ENCODE measurements at regions not wholly inside any gene's neighbourhood (a gene's known extent, or its start where the extent isn't known, plus 50 kb on each side); places are given as distances from the start of the nearest gene placed in this dataset.

GRCh38 chr22:48954781-48955311 lies 872.8 kb downstream of the BRD1 start:
- in situ Hi-C loops (cut with HindIII; ENCODE audit: low sequenced_read_pairs) = no loop called here
- TF ChIP-seq, protein P1, sequence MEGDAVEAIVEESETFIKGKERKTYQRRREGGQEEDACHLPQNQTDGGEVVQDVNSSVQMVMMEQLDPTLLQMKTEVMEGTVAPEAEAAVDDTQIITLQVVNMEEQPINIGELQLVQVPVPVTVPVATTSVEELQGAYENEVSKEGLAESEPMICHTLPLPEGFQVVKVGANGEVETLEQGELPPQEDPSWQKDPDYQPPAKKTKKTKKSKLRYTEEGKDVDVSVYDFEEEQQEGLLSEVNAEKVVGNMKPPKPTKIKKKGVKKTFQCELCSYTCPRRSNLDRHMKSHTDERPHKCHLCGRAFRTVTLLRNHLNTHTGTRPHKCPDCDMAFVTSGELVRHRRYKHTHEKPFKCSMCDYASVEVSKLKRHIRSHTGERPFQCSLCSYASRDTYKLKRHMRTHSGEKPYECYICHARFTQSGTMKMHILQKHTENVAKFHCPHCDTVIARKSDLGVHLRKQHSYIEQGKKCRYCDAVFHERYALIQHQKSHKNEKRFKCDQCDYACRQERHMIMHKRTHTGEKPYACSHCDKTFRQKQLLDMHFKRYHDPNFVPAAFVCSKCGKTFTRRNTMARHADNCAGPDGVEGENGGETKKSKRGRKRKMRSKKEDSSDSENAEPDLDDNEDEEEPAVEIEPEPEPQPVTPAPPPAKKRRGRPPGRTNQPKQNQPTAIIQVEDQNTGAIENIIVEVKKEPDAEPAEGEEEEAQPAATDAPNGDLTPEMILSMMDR (IDR thresholded peaks at IDR 0.05; ENCODE audit: low read depth, low read length, missing control alignments) = no peak
- no peak overlapping the region for H3K4me3 ChIP-seq (ENCODE audit: low read depth, low read length)
- DNase-seq (ENCODE audit: low read depth) = no peak

DNA sequence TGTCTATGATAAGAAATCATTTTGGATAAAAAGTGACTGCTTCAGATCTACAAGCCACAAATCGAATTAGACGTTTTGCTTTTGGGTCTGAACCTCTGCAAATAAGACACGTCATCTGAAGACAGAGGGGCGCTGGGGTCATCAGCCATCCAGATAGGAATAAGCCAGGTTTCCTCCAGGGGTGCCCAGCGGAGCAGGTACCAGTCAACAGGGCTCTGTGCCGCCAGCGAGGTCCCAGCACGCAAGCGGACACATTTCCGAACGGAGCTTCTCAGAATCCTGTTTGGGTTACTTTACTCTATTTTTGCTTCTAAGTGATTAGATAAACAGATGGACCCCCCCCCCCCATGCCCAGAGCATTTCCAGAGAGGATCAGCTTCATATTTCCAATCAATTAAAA lies 873.8 kb downstream of the BRD1 start:
- in situ Hi-C loops (cut with HindIII; ENCODE audit: low sequenced_read_pairs) = no loop called here
- DNase-seq (ENCODE audit: low read depth) = no peak
- no peak overlapping the region for H3K4me3 ChIP-seq (ENCODE audit: low read depth, low read length)
- TF ChIP-seq, protein P1 (IDR thresholded peaks at IDR 0.05; ENCODE audit: low read depth, low read length, missing control alignments) = no peak

GRCh38 chr22:48953103-48953720 lies 874.5 kb downstream of the BRD1 start:
- DNase-seq (ENCODE audit: low read depth) = no peak
- no peak overlapping the region for H3K4me3 ChIP-seq (ENCODE audit: low read depth, low read length)
- in situ Hi-C loops (cut with HindIII; ENCODE audit: low sequenced_read_pairs) = no loop called here

DNA sequence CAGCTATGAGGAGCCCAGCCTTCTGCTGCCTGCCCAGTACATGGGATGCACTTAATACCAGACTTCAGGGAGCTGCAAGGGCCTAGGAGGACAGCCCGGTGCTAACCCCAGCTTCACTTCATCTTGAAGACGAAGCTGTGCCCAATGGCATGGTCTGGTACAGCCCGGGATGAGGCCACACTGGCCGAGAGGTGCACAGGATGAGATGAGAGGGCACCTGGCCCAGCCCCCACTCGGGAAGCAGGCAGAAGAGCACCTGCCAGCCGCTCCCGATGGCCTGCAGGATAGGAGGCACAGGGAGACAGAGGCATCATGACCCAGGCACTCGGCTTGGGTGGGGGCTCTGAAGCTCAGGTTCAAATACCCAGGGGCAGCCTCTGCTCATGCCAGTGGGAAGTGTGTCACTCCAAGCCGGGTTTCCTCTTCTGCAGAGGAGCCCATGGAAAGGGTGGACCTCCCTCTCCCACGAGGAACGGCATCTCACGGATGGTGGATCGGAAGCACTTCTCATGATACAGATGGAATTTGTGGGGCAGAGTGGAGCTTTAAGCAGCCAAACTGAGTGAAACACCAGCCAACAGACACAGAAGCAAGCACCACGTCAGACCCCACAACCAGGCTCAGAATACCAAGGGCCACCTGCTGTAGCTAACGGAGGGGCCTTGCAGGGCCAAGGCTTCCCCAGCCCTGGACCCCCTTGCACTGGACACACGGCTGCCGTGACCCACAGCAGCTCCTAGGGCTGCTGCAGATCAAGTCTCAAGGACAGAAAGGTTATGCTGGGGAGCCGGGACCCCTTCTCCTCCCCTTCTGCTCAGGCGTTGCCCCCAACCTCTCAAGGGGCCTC lies 875.2 kb downstream of the BRD1 start:
- no peak for DNase-seq (ENCODE audit: low read depth)
- H3K4me3 ChIP-seq (ENCODE audit: low read depth, low read length) = no peak overlapping the region
- in situ Hi-C loops (cut with HindIII; ENCODE audit: low sequenced_read_pairs) = no loop called here
- TF ChIP-seq, protein P1 (IDR thresholded peaks at IDR 0.05; ENCODE audit: low read depth, low read length, missing control alignments) = no peak

More at GRCh38 chr22:48953103-48953720, 874.5 kb downstream of the BRD1 start:
- TF ChIP-seq, protein P1 (IDR thresholded peaks at IDR 0.05; ENCODE audit: low read depth, low read length, missing control alignments) = no peak

DNA sequence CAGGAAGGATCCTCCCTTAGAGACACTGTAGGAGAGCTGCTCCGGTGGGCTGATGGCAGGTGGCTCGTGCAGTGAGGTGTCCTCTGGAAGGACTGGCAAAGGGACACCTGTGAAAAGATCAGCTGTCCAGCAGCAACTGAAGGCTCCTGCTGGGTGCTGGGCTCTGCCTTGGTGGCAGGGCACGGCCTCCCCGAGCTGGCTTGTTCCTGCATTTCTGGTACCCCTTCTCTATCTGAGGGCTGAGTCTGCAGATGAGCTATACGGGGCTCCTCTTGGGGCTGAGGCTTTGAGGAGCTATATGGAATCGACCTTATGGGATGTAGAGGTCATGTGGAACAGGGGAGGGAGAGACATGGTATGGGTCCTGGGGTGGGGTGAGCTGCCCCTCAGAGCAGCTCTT lies 875.8 kb downstream of the BRD1 start:
- TF ChIP-seq, protein P1 (IDR thresholded peaks at IDR 0.05; ENCODE audit: low read depth, low read length, missing control alignments) = no peak
- in situ Hi-C loops (cut with HindIII; ENCODE audit: low sequenced_read_pairs) = no loop called here
- H3K4me3 ChIP-seq (ENCODE audit: low read depth, low read length) = no peak overlapping the region
- no peak for DNase-seq (ENCODE audit: low read depth)

DNA sequence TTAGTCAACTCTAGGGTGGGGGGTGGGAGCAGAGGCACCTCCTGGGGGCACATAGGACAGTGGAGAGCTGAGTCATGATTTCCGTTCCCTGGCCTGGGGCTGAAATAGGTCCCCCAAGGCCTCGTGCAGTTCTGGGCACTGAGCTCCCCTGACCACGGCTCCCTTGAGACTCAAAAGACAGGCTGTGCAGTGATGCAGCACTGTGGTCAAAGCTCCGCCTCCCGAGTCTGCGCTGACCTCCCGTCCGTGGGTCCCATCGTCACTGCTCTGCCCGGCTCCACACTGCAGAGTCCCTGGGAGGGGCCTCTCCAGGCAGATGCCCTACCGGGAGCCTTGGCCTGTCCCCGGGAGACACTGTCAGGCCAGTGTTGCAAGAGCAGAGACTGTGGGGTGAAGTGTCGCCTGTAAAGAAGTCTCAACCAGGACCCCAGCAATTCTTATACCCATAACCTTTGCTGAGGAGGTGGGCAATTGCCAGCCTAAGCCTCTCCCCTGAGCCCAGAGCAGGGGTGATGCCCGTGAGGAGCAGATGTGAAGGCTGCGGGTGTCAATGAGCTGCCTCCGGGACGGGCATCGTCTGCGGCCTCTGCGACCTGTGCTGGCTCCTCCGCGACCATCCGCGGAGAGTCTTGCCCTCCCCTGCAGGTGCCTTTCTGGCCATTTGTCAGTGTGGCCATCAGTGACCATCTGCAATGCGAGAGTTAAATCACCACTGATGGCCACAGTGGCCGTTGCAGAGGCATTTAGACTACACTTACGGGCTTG lies 877.3 kb downstream of the BRD1 start:
- in situ Hi-C loops (cut with HindIII; ENCODE audit: low sequenced_read_pairs) = no loop called here
- TF ChIP-seq, protein P1 (IDR thresholded peaks at IDR 0.05; ENCODE audit: low read depth, low read length, missing control alignments) = no peak
- H3K4me3 ChIP-seq (ENCODE audit: low read depth, low read length) = no peak overlapping the region
- DNase-seq (ENCODE audit: low read depth) = no peak
